GM12801 (cell line): ENCODE measurements at regions not wholly inside any gene's neighbourhood (a gene's known extent, or its start where the extent isn't known, plus 50 kb on each side); places are given as distances from the start of the nearest gene placed in this dataset.

Source experiments
- TF ChIP-seq, protein P1 (sequence below): IDR thresholded peaks from one replicate; pipeline ENCODE4 v1.5.1; 2011; ENCODE audit warnings: control low read depth; ENCODE audit not compliant: insufficient read length; ENCODE audit errors: extremely low read depth

DNA sequence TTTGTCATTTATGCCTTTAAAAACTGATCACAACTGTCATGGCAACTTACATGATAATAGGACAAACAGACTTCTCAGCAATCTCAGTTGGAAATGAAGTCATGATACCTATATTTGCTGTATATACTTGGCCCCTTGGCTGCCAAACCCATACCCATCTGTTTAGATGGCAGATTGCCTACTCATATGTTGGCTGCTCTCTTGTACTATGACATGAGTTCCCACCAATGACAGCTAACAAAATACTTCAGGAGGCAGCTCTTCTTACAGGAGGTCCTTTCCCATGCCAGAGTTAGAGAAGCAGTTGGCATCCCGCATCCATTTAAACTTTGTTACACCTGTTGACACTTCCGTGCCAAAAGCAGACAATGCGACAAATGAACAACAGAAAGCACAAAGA lies 603.1 kb upstream of the ADGRL2 start:
- TF ChIP-seq, protein P1, sequence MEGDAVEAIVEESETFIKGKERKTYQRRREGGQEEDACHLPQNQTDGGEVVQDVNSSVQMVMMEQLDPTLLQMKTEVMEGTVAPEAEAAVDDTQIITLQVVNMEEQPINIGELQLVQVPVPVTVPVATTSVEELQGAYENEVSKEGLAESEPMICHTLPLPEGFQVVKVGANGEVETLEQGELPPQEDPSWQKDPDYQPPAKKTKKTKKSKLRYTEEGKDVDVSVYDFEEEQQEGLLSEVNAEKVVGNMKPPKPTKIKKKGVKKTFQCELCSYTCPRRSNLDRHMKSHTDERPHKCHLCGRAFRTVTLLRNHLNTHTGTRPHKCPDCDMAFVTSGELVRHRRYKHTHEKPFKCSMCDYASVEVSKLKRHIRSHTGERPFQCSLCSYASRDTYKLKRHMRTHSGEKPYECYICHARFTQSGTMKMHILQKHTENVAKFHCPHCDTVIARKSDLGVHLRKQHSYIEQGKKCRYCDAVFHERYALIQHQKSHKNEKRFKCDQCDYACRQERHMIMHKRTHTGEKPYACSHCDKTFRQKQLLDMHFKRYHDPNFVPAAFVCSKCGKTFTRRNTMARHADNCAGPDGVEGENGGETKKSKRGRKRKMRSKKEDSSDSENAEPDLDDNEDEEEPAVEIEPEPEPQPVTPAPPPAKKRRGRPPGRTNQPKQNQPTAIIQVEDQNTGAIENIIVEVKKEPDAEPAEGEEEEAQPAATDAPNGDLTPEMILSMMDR = no peak

DNA sequence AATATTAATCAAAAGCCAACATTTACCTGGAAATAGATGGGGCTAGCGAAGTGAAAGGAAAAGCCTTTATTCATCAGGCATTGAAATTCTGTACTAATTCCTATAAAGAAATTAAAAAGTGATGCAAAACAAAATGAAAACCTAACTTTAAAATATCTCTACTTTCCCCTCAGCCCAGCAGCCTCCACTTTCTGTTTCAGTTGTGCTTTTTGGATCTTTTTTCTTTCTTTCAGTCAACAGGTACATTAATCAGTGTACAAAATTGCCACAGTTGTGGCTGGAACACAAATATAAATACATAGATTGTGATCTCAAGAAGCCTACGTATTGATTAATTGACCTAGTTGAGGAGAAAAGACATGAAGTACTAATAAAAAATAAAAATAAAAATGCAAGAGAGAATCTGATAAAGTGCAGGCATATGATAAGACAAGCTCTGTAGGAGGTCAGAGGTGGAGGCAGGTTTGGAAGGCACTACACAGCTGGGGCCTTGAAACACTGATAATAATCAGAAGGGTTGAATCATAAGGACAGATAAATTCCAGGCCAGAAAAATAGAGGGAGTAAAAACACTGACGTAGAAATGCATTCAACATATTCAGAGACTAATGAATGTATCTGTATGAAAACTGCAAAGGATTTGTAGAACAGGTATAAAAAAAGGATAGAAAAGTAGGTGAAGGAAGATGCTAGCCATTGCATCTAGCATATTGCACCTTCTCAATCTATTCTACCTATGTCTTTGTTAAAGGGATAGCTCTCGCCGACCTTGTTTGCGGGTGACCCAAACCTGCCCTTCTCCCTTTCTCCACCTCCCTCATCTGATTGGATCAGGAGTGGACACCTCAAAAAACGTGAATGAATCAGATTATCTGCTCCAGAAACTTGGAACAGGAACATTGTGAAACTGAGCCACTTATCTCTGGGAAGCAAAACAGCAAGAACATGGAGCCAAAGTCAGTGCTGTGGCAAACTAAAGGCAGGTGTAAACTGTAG lies 607.8 kb upstream of the ADGRL2 start:
- TF ChIP-seq, protein P1 = no peak

DNA sequence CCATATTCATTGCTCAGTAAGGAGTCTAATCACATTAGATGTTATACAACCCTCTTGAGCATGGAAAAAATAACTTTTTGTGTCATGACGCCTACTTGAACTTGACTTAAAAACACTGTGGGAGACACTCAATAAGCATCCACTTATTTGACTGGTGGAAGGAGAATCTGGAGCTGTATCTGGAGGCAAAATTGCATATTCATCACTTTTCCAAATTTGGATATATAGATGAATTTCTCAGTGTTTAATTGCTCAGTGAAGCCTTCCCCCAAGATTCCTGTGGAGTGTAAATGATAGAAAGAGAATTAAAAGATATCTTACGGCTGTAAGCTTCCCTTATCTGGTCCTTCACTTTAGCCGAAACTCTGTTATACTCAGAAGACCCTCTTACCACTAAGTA lies 610.7 kb upstream of the ADGRL2 start:
- TF ChIP-seq, protein P1 = no peak

DNA sequence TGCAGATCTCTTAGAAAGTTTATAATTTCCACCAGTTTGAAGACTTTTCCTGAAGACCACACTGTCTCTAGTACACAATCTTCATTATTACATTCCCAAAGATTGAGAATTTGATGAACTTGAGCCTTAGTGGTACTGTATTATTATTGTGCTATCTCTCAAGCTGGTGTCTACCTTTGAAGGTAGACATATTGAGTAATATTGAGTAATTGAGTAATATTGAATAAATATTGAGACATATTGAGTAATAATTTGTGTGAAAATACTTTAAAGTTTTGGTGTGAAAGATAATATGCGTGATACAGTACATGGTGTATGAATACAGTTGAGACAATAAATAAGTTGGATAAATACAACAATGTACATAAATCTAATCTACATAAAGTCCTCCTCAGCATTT lies 613.1 kb upstream of the ADGRL2 start:
- TF ChIP-seq, protein P1 = no peak

DNA sequence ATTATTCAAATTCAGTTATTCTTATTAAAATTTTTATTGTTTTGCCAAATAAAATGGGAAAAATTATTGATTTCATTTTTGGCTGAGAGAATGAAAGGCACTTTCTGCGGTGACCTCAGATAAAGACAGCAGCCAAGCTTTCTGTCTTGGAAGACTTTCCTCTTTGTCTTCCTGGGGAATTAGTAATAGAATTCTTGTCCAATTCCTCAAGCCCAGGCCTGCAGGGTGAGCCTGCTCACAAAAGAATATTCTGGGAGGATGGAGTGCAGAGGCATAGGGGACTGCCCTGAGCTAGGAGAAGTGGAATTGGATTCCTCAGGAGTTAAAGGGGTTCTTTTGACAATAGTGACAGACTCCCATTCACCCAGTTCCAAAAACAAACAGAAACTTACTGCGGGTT lies 614.5 kb upstream of the ADGRL2 start:
- TF ChIP-seq, protein P1 = no peak

DNA sequence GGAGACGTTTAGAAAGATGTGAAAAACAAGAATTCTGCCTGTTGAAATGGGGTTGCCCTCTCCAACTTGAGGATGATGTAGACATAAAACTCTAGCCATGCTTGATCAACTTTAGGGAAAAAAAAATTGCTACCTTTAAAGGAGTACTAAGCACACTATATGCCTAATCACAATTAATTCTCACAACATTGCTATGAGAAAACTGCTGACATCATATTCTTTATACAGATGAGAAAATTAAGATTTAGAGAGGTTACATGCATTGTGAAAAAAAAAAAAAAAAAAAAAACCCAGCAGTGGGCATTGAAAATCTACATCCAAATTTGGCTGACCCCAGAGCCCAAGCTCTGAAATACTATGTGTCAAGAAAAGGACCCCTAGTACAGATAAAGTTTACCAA lies 617.2 kb upstream of the ADGRL2 start:
- TF ChIP-seq, protein P1 = no peak

DNA sequence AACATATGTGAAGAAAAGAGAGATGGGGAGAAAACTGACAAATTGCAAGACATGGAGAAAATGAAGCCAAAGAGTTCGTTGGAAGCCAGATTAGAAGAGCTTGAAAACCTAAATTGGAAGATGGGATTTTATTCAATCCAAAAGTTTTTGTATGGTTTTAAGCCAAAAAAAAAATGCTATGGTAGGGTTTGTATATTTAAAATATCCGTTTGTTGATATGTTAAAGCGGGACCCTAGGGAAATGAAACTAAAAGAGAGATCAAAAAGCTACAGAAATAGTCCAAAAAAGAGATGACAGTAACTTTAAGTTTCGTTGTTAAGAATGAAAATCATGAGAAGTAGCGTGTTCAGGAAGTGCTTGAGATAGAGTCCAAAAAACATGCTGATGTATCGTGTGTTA lies 617.7 kb upstream of the ADGRL2 start:
- TF ChIP-seq, protein P1 = no peak
